ENCODE measurements at regions not wholly inside any gene's neighbourhood (a gene's known extent, or its start where the extent isn't known, plus 50 kb on each side); places are given as distances from the start of the nearest gene placed in this dataset.

DNA sequence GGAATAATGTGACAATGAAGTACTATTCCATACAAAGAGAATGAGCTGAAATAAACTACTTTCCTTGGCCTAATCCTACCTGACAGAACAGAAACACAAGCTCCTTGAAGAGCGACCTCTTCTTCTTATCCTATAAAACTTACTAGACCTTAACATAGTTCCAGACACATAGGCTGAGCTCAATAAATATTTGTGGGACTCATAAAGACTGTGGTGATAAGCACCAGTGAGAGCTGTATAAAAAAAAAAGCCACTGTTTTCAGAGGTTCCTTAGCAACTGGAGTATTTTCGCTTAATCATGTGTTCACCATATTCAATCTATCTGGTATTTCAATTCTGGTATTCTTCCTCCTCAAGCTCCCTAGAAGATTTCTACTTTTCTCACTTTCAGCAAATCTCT, 1129.6 kb downstream of the STPG2 start:
- DNase-seq (ENCODE audit: low spot score) = no peak
- intact Hi-C loops (cut with micrococcal nuclease; ENCODE audit: unreplicated experiment) = no loop called here
- Histone ChIP-seq H4K20me1 (ENCODE audit: insufficient read depth, low read length) (no peaks in the 10 kb centered on the region), H3K4me3 (ENCODE audit: low read depth, low read length, poor library complexity, severe bottlenecking) (no peak overlapping the region), H3K9me2 (ENCODE audit: insufficient read depth, low read length) (no peaks in the 10 kb centered on the region), H3K4me2 (ENCODE audit: low read length) (no peak overlapping the region), H3K9me3 (ENCODE audit: low read length) (no peaks in the 10 kb centered on the region), H3K79me2 (ENCODE audit: insufficient read depth, low read depth, low read length) (no peaks in the 10 kb centered on the region), H3K27ac (ENCODE audit: low read depth, low read length, poor library complexity, severe bottlenecking) (no peak overlapping the region), H3K36me3 (ENCODE audit: insufficient read depth, low read length) (no peaks in the 10 kb centered on the region), H3K4me1 (ENCODE audit: insufficient read depth, low read length, poor library complexity, severe bottlenecking) (no peaks in the 10 kb centered on the region), H2AFZ (ENCODE audit: low read length) (no peak overlapping the region)
- CTCF ChIA-PET (ENCODE audit: unreplicated experiment) = no interaction called here
- TF ChIP-seq EZH2phosphoT487 (IDR thresholded peaks at IDR 0.05; ENCODE audit: borderline replicate concordance, low read depth, low read length) = no peak
- TF ChIP-seq CTCF (conservative IDR thresholded peaks at IDR 0.05; ENCODE audit: low read length) = no peak
- POLR2A ChIA-PET = interaction anchor here (1.0 kb wide), 1 partner anchor 9 kb away, joined by 3 read pairs; no protein-coding TSS in a partner anchor
- BruUV-seq (replicated peaks) = no TSS peak

DNA sequence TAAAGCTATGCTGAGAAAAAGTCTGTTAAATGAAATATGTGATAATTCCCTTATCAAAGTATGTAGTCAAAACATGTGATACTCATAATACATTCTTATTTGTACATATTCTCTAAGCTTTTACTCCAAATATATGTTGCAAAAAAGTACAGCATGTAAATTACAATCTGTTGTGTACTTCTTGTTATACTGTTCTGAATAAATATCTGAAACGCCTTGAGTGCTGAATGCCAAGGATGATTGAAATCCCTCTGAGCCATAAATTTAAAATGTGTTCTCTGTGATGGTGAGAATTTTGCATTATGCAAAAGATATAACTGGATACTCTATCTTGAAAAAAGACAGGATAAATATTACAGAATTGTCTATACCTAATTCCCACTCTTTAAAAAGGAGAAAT, 1128.0 kb downstream of the STPG2 start:
- H3K9me3 ChIP-seq (ENCODE audit: low read length) = no peaks in the 10 kb centered on the region
- TF ChIP-seq CTCF (conservative IDR thresholded peaks at IDR 0.05; ENCODE audit: low read length) = no peak
- TF ChIP-seq EZH2phosphoT487 (IDR thresholded peaks at IDR 0.05; ENCODE audit: borderline replicate concordance, low read depth, low read length) = no peak
- no peak overlapping the region for H3K4me3 ChIP-seq (ENCODE audit: low read depth, low read length, poor library complexity, severe bottlenecking)
- no peaks in the 10 kb centered on the region for H3K36me3 ChIP-seq (ENCODE audit: insufficient read depth, low read length)
- ChIA-PET CTCF (ENCODE audit: unreplicated experiment) (no interaction called here), POLR2A (no interaction called here)
- intact Hi-C loops (cut with micrococcal nuclease; ENCODE audit: unreplicated experiment) = no loop called here
- no peak overlapping the region for H3K27ac ChIP-seq (ENCODE audit: low read depth, low read length, poor library complexity, severe bottlenecking)
- no peaks in the 10 kb centered on the region for H3K4me1 ChIP-seq (ENCODE audit: insufficient read depth, low read length, poor library complexity, severe bottlenecking)
- DNase-seq (ENCODE audit: low spot score) = no peak
- no peak overlapping the region for H2AFZ ChIP-seq (ENCODE audit: low read length)
- no peaks in the 10 kb centered on the region for H3K79me2 ChIP-seq (ENCODE audit: insufficient read depth, low read depth, low read length)
- no TSS peak for BruUV-seq (replicated peaks)
- H4K20me1 ChIP-seq (ENCODE audit: insufficient read depth, low read length) = no peaks in the 10 kb centered on the region
- H3K4me2 ChIP-seq (ENCODE audit: low read length) = no peak overlapping the region
- H3K9me2 ChIP-seq (ENCODE audit: insufficient read depth, low read length) = no peaks in the 10 kb centered on the region

GRCh38 chr4:97016186-97016907, 1126.9 kb downstream of the STPG2 start:
- BruUV-seq (replicated peaks) = no TSS peak
- intact Hi-C loops (cut with micrococcal nuclease; ENCODE audit: unreplicated experiment) = no loop called here
- H2AFZ ChIP-seq (ENCODE audit: low read length) = no peak overlapping the region
- no peak overlapping the region for H3K27ac ChIP-seq (ENCODE audit: low read depth, low read length, poor library complexity, severe bottlenecking)
- ChIA-PET CTCF (ENCODE audit: unreplicated experiment) (no interaction called here), POLR2A (interaction anchor here (0.7 to 1.2 kb wide), 2 partner anchors 12 to 1061 kb away, joined by 3 read pairs; no protein-coding TSS in a partner anchor)
- H3K36me3 ChIP-seq (ENCODE audit: insufficient read depth, low read length) = no peaks in the 10 kb centered on the region
- H3K4me1 ChIP-seq (ENCODE audit: insufficient read depth, low read length, poor library complexity, severe bottlenecking) = no peaks in the 10 kb centered on the region
- H3K4me3 ChIP-seq (ENCODE audit: low read depth, low read length, poor library complexity, severe bottlenecking) = no peak overlapping the region
- H3K9me3 ChIP-seq (ENCODE audit: low read length) = no peaks in the 10 kb centered on the region
- no peaks in the 10 kb centered on the region for H3K79me2 ChIP-seq (ENCODE audit: insufficient read depth, low read depth, low read length)
- H3K4me2 ChIP-seq (ENCODE audit: low read length) = no peak overlapping the region
- no peaks in the 10 kb centered on the region for H3K9me2 ChIP-seq (ENCODE audit: insufficient read depth, low read length)
- TF ChIP-seq EZH2phosphoT487 (IDR thresholded peaks at IDR 0.05; ENCODE audit: borderline replicate concordance, low read depth, low read length) (no peak), CTCF (conservative IDR thresholded peaks at IDR 0.05; ENCODE audit: low read length) (no peak)
- no peak for DNase-seq (ENCODE audit: low spot score)
- H4K20me1 ChIP-seq (ENCODE audit: insufficient read depth, low read length) = no peaks in the 10 kb centered on the region

Measured in OCI-LY7 (cell line).